ENCODE measurements at regions not wholly inside any gene's neighbourhood (a gene's known extent, or its start where the extent isn't known, plus 50 kb on each side); places are given as distances from the start of the nearest gene placed in this dataset.

GRCh38 chr1:8097077-8097799 lies 71.1 kb upstream of the ERRFI1 start:
- no peaks in the 10 kb centered on the region for H3K36me3 ChIP-seq
- peak; percentile 74 to 88 (median 78) for ATAC-seq
- intact Hi-C loops (cut with DNase I): no loop called here
- H3K4me1 ChIP-seq: peaks cover 27 to 39% (median 35%) of the 10 kb centered on the region in 3 donors
- TF ChIP-seq CTCF (IDR thresholded peaks at IDR 0.05): no peak
- H3K9me3 ChIP-seq: no peaks in the 10 kb centered on the region
- peak overlapping the region; percentile 4 to 85 (median 60) for H3K27ac ChIP-seq
- peak in 1 of 6 donors; percentile 32 for DNase-seq
- FAIRE-seq: no peak
- H3K27me3 ChIP-seq: no peaks in the 10 kb centered on the region
- 42 to 53% methylated on average over 6 of the region's 6 CpGs for WGBS, 2 donors
- no peak overlapping the region for H3K4me3 ChIP-seq

DNA sequence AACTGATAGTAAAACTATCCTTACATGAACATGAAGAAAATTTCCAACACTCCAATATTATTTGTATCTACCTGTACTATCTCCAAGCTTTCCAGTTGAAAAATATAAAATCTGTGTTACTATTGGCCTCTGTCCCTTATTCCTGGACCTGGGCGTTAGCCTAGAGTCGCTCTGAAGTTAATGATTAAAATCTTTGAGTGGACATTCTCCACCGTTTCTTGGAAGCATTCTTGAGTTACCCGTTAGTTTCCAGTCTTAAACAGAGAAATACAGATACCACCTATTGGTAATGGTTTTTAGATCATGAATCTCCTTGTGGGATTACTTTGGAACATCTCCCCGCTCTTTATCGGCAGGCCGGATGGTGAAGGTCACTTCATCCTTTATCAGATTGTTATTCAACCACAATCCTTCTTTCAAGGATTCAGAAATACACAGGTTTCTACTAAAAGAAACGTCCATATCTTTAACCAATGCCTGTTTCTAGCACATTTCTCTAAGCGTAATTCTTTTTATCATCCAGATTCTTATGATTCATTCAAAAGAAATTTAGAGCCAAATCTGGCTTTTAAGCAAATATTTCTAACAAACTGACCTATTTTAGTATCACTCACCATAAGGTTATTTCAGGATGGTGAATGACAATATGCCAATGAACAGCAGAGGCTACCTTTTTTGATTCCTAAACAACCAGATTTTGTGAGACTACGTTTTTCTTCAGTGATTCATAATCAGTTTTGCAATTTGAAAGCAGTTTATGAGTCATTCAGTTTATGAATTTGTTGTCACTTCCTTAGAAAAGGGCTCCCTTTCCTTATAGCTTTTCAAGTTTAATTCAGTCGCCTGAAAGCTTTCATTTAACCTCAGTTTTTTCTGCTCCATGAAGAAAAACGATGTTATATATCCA lies 70.2 kb upstream of the ERRFI1 start:
- FAIRE-seq (no peak), DNase-seq (no peak), ATAC-seq (peak; percentile 66 to 83 (median 74))
- Histone ChIP-seq H3K9me3 (no peaks in the 10 kb centered on the region), H3K36me3 (no peaks in the 10 kb centered on the region), H3K27me3 (no peaks in the 10 kb centered on the region), H3K4me3 (no peak overlapping the region), H3K27ac (peak overlapping the region; percentile 1 to 85 (median 60)), H3K4me1 (peaks cover 27 to 39% (median 35%) of the 10 kb centered on the region in 3 donors)
- WGBS, 2 donors: 16 to 19% methylated on average over 12 of the region's 12 CpGs
- no peak for TF ChIP-seq CTCF (IDR thresholded peaks at IDR 0.05)
- intact Hi-C loops (cut with DNase I): no loop called here

DNA sequence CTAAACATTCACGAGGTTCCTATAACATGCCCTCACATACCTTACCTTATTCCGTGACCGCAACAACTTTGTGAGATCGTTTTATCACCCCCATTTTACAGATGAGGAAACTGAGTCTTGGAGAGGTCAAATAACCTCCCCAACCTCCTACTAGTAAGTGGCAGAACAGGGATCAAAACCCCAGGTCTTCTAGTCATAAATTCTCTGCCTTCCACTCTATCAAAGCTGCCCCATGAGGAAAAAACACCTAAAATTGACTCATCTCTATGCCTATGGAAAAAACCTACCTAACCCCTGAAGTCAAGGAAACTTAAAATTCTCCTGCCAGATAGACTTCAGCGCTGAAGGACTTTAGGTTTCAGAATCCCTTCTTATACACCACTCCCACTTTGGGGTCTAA lies 69.5 kb upstream of the ERRFI1 start:
- Histone ChIP-seq H3K27me3 (no peaks in the 10 kb centered on the region), H3K27ac (peak overlapping the region in 3 of 4 donors; percentile 46 to 85 (median 73)), H3K4me3 (no peak overlapping the region), H3K36me3 (no peaks in the 10 kb centered on the region), H3K4me1 (peaks cover 27 to 39% (median 35%) of the 10 kb centered on the region in 3 donors), H3K9me3 (no peaks in the 10 kb centered on the region)
- ATAC-seq (no peak), FAIRE-seq (no peak), DNase-seq (no peak)
- WGBS, 2 donors: 88 to 92% methylated on average over 5 of the region's 5 CpGs
- TF ChIP-seq CTCF (IDR thresholded peaks at IDR 0.05): no peak
- intact Hi-C loops (cut with DNase I): no loop called here

- ATAC-seq: peak in 1 of 4 donors; percentile 17
- Histone ChIP-seq H3K27ac (peak overlapping the region in 2 of 4 donors; percentile 3 to 85), H3K27me3 (no peaks in the 10 kb centered on the region), H3K4me3 (no peak overlapping the region), H3K36me3 (no peaks in the 10 kb centered on the region), H3K4me1 (peaks cover 27 to 39% (median 35%) of the 10 kb centered on the region in 3 donors), H3K9me3 (no peaks in the 10 kb centered on the region)
- no peak for DNase-seq
- FAIRE-seq: no peak
- no peak for TF ChIP-seq CTCF (IDR thresholded peaks at IDR 0.05)
- intact Hi-C loops (cut with DNase I): no loop called here
- WGBS, 2 donors: 58 to 62% methylated on average over 18 of the region's 18 CpGs
These were observed 68.6 kb upstream of the ERRFI1 start for GRCh38 chr1:8094481-8095241.

Data from pancreas (tissue), 10 donors.